GM19468 (cell line): ENCODE measurements at regions not wholly inside any gene's neighbourhood (a gene's known extent, or its start where the extent isn't known, plus 50 kb on each side); places are given as distances from the start of the nearest gene placed in this dataset.
"Not testable (repeated sequence)": the region's sequence is repeated elsewhere in the genome, so short reads cannot be mapped to it uniquely, and the experiment has no call there.

Experiments
- ATAC-seq: cut with Tn5 transposase; IDR thresholded peaks from one replicate; pipeline ENCODE4 v1.9.1; 2021; ENCODE audit warnings: mild to moderate bottlenecking, moderate library complexity, moderate number of reproducible peaks; ENCODE audit not compliant: unreplicated experiment; ENCODE audit errors: extremely low read depth

DNA sequence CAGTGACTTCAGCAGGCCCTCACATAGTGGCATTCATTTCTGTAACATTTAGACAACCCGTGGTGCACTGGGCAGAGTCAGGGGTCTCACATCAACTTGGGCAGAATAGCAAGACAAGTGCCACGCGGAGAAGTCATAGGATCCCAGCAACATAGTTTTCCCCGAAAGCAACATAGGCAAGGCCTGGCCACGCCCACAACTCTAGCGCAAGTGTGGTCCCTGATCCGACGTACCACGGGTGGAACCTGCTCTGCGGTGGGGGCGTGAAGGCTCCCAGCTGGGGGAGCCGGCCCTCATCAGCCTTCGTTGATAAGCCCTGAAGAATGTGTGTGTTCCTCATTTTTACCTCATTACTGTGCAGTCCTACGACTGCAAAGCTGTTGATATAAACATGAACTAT, 261.2 kb downstream of the EIPR1 start:
- no peak for ATAC-seq

DNA sequence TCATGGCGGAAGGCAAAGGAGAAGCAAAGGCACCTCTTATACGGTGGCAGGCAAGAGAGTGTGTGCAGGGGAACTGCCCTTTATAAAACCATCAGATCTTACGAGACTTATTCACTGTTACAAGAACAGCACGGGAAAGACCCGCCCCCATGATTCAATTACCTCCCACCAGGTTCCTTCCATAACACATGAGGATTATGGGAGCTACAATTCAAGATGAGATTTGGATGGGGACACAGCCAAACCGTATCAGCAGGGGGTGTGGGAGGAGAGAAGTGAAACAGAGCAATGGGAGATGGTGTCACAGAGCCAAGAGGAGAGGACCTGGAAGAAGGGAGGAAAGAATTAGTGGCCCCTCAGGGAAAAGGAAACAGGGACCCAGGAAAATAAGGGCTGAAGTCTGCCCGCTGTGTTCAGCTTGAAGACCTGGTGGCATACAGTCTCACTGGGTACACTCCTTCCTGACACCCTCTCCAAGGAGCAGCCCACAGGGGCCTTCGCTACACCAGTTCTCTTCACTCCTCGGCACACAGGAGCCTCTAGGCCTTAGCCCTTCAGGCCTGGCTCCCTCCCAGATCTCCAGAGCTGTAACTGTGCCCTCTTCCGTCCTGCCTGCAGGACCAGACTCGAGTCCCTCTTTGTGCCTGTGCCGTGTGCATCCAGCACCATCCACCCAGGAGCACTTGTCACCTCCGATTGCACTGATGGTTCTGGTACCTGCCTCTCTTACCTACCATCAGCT, 262.1 kb downstream of the EIPR1 start:
- ATAC-seq, result no peak

DNA sequence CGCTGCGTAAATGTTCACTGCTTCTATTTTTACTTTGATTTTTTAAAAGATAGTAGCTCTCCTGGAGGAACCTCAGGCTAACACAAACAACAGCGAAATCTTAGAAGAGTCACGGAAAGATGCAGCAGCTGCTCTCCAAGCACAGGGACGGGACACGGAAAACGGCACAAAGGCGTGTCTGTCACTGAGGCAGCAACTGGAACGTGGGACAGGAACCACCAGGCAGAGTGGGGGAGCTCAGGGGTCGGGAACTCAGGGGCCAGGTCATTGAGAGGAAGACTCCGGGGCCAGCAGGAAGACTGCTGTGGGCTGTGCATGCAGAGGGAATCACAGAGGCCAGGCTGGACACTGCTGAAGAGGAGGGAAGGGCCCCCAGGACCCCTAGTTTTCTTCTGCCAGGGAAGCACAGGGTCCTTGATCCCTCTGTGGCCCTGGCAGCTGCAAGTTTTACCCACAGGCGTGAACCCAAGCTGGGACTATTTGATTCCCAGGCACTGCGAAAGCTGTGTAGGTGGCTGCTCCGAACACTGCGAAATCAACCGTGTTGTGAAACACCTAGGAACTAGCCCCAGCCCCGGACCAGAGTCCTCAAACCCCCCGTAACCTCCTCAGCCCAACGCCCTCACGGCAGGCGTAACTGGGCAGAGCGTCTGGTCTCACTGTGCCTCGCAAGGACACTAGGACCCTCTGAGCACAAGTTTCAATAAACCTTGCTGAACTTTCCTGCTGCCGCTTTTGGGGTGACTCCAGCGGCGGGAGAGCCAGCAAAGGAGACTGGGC, 263.0 kb downstream of the EIPR1 start:
- ATAC-seq, result no peak

DNA sequence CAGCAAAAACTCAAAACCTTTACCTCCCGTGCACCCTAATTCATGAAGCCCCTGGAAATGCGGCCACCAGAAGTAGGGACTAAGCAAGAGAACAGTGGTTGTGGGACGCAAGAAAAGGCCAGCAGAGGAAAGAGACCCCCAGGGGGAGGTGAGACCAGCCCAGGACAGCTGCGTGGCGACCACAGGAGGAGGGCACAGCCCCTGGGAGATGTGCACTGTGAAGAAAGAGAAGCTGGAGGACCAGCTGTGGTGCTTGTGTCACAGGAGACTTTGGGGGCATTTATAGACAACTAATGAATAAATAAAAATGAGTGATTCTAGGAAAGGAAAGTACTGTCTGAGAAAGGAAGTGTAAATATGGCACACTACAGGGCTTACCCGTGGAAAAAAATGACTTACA, 263.8 kb downstream of the EIPR1 start:
- no peak for ATAC-seq

DNA sequence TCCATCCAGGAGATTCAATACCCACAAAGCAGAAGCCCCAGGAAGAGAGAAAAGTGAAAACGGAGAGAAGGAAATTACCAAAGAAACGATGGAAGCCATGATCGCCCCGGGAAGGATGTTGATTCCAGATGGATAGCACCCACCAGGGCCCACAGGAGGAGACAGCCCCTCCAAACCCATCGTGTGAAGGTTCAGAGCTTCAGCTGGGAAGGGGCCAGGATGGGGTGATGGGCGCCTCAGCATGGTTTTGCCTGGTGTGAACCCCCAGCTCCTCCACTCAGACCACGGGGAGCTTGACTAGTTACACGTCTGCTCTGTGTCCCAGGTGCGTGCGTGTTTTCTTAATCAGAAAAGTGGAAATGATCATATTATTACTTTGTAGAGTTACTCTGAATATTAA, 264.5 kb downstream of the EIPR1 start:
- ATAC-seq, result no peak

DNA sequence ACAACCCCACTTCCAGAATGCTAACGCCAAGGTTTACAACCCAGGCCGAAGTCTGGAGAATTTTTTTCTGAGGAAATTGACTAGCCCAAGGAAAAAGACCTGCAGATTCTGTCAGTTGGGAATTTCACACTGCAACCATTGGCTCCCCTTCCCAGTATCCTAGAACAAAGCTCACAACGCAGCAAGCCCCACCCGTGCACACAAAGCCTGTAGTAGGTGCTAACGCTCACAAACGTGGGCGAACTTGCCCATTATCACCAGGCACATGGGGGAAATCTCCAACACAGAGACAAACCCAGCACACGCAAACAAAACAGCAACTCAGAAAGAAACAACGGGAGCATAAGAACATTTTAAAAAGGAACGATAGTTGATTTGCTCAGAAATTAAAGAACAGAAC, 265.1 kb downstream of the EIPR1 start:
- no peak for ATAC-seq

DNA sequence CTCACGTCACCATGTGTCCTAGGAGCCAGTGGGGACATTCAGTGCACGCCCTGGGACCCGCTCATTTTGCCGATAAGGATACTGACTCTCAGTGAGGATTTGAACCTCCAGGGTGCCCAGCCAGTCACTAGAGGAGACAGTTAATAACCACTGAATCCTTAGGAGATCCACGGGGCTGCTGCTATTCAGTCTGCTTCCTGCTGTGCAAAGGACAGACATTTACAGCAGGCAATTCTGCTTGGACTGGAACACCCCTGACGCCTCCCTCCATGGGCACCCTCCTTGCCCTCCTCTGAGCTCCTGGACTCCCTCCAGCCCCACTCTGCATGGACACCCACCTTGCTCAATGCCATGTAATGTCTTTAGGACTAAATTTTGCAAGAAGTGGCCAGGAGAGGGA, 265.5 kb downstream of the EIPR1 start:
- no peak for ATAC-seq

DNA sequence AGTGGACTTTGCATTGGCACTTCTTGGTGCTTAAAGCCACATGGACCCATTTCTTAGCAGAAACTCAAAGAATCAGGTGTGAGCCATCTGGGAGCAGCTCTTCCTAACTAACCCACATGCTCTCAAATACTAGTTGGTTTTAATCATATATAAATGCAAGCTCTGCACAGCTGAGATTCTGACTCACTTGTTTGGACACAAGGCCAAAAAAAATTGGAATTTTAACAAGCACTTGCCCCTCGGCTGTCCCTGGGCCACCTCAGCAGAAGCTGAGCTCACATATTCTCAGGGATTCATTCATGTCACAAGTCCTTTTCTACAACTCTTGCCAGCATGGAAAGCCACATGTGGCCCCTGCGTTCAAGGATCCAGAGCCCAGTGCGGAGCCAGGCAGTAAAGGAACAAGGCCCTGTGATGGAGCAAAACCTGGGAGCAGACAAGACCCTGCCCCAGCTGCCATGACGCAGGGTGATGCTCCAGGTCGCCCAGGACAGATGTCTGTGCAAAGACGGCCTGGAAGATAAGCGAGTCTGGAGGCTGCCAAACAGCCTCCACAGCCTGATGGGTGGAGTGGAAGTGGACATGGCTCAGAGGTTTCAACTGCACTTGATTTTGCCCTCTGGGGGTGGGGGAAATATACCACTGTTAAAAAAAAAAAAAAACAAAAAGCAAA, 266.5 kb downstream of the EIPR1 start:
- no peak for ATAC-seq

DNA sequence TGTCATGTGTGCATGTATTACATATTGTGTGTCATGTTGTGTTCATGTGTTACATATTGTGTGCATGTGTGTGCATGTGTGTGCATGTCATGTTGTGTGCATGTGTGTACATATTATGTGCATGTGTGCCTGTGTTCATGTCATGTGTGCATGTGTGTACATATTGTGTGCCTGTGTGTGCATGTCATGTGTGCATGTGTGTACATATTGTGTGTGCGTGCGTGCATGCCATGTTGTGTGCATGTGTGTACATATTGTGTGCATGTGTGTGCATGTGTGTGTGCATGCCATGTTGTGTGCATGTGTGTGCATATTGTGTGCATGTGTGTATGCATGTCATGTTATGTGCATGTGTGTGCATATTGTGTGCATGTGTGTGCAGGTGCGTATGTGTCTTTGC, 267.1 kb downstream of the EIPR1 start:
- no peak for ATAC-seq

DNA sequence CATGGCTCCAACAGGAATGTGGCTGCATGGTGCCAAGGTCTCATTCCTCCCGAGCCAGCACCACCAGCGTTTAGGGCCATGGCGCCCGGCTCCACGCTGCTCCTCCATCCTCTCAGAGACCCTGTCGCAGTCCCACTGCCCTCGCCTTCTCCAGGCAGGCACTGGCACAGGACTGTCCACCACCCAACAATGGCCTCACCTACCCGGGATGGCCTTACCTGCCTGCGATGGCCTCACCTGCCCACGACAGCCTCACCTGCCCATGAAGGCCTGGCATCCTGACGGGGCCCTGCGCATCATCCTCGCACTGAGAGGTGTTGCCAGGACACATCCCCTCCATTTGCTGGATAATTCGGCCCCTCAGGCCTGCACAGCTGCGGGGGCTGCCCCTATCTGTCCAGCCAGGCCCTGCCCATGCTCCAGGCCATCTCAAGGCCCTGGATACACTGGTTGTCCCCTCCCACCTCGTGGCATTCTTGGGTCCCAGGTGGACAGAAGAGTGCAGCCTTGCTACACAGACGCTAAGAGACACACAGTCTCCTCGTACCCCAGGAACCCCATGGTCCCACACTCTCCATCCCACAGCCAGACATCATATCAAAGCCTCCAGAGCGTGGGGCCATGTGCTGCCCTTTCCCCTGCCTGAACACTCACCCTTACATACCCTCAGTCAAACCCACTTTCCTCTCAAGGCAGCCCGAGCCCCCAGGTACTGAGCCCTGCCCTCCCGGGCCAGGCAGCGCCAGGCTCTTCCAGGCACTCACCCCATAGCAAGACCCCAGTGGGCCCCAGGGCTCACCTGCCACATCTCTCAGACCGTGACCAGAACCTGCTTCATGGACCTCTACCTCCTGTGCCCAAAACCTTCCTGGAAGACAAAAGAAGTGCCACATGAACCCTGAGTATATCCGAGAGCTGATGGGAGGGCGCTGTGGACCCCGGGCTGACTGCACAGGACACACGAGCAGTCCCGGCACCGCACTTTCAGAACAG, 268.6 kb downstream of the EIPR1 start:
- no peak for ATAC-seq

DNA sequence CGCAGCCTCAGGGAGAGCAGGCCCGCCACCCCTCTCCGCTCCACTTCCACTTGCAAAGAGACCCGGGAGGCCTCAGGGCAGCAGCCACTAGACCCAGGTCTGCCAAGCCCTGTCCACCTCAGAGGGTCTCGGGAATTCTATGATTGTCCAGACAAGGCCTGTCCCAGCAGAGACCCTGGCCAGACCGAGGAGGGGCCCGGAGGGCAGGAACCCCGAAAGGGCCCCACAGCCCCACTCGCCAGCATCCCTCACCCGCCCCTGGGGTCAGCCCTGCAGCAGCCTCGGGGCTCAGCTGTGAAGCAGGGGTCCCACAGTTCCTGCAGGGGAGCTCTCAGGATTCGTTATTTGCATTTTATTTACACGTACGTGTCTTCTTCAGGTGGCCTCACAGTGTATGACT, 269.5 kb downstream of the EIPR1 start:
- no peak for ATAC-seq

DNA sequence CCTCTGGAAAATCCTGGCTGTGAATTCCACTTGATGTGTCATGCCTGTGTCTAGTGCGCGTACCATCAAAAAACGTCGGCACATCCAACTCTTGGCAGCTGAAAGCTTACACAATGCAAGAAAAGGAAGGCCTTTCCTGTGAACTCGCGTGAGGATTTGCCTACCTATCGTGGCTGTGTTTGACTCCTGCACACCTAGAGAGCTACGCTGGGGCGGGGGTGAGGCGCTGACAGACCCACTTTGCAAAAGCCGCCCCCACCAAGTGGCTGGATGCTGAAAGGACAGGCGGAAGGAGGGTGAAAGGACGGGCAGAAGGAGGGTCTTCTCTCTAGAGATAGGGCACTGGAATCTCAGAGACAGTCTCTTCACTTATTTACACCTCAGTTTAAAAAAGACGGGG, 270.1 kb downstream of the EIPR1 start:
- no peak for ATAC-seq

DNA sequence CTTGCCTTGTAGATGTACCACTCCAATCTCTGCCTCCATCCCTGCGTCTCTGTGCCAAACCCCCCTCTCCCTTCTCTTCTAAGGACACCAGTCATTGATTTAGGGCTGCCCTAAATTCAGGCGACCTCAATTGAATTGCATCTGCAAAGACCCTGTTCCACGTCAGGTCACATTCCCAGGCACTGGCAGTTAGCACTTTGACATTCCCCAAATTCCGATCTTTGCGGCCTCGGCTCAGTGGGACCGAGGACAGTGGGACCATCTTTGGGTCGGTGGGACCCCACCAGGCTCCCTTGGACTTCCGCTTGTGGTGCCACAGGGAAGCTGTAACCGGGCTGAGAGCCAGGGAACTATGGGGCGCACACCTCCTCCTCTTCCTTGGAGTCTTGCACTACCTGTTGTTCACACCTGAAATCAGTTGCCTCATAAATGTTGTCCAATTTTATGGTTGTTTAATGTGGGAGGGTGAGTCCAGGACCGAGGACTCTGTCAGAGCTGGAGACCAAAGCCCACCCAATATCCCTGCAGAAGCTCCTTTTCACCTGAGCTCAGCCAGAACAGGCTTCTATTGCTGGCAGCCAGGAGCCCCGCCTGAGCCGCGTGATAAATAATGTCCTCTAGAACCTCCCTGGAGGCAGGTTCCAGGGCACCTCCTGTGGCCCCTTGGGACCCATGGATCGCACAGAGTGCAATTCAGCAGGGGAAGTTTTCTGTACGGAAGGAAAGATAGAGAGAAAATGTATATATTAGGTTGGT, 271.6 kb downstream of the EIPR1 start:
- ATAC-seq, result no peak

DNA sequence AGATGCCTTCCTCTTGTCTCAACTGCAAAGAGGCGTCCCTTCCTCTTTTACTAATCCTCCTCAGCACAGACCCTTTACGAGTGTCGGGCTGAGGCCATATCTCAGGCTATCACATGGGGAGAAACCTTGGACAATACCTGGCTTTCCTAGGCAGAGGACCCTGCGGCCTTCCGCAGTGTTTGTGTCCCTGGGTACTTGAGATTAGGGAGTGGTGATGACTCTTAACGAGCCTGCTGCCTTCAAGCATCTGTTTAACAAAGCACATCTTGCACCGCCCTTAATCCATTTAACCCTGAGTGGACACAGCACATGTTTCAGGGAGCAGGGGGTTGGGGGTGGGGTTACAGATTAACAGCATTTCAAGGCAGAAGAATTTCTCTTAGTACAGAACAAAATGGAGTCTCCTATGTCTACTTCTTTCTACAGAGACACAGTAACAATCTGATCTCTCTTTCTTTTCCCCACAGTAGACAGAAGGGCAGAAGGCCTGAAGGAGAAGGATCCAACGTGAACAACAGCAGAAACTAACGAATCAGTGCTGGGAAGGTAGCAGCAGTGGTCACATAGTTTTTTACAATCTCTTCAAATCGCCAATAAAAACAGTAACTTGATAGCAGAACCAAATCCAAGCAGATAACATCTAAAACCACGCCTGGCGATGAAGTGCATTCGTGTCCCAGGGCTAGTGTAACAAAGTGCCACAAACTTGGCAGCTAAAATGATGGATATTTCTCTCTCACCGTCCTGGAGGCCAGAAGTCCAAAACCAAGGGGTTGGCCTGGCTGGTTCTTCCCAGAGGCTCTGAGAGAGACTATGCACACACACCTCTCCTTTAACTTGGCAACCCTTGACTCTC, 272.4 kb downstream of the EIPR1 start:
- not testable (repeated sequence) for ATAC-seq

DNA sequence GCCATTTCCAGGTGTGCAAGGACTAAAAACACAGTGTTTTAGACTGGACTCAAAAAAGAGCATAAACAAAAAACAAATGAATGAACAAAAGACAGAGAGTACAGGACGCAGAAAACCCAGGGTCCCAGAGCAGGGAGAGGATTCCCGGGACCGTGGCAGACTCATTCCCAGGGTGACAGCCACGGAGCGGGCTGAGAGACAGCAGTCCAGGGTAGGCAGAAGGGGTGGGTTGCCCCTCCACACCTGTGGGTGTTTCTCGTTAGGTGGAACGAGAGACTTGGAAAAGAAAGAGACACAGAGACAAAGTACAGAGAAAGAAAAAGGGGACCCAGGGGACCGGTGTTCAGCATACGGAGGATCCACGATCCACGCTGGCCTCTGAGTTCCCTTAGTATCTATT, 273.4 kb downstream of the EIPR1 start:
- ATAC-seq, result no peak

DNA sequence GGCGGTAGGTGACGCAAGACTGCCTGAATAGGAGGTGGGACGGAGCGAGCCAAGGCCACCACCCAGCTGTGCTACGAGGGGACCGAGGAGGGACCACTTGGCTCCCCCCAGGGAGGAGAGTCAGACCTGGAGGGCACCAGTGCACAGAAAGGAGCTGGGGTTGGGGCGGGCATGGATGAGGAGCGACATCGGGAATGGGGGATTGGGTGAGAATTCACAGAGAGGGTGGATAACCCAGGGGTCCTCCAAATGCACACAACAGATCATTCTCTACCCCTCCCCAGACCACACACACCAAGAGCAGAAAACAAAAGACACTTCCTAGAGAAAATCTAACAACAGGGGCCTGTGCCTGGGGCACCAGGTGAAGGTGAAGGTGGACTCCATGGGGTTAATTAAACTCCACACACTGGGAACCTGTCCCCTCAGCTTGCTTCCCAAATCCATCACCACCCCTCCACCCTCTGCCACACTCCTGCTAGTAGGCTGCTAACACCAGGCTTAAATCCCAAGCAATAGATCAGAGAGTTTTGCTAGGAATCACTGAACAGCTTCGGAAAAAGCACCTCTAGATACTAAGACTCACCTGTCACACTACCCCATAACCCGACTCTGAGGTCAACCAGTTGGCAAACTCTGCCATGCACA, 274.6 kb downstream of the EIPR1 start:
- no peak for ATAC-seq

DNA sequence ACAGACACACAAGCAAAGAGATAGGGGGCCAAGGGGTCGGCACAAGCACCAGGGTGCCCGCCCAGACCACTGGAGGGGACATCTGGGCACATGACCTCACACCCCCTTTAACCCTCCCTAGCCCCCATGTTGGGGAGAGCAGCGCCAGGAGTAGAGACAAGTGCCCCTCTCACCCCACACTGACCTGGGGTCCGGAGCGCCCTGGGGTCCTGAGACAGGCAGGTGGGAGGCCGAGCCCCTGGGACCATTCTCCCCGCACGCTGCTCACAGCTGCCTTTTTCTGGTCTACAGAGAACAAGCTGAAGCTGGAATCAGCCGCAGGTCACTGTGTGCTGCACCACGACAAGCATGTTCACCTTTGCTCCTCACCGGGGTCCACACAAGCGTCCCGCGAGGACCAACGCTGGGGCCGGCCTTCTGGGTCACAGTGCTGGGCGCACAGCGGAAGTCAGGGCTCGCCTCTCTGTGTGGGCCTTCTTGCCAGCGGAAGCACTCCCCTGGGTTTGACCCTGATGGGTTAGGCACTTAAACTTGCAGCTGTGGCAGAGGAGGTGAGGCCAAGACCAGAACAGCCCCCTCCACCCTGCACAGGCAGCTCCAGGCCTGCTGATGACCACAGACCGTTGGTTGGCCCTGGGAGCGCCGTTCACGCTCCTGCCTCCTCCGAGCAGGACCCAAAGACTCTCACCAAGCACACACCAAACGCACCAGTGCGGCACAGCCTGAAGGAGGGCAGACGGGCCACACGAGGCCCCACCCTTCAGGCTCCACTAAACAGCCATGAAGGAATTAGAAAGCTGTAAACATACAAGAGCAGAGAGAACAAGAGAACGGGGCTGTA, 275.3 kb downstream of the EIPR1 start:
- no peak for ATAC-seq
